Stimulated activated CD8-positive, alpha-beta memory T cell treated with anti-CD3 and anti-CD28 coated beads, Interleukin-15, amount 100 ng/mL, for 24 hours (primary cell): ENCODE measurements at regions not wholly inside any gene's neighbourhood (a gene's known extent, or its start where the extent isn't known, plus 50 kb on each side); places are given as distances from the start of the nearest gene placed in this dataset.

Experiments used
- DNase-seq: peaks from one replicate; pipeline ENCODE4 v3.0.0-alpha.2; 2020; ENCODE audit warnings: low read depth

DNA sequence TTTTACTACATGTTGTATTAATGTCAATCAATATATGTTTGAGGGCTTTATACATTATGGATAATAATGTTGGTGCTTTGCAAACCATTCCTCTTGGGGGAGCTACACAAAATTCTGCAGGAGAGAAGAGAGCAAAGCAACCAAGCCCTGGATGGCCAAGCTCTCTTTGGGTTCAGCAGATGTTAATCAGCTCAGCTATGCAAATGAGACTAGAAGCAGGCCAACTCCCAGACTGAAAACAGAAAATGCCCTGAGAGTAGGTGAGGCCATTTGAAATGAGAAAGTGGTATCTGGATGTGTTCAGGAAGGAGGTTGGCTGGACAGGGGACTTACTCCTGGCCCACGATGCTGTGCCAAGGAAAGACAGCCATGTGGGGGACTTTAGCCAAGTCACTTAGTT is 387.0 kb downstream of the BCOR start:
- DNase-seq, result no peak

DNA sequence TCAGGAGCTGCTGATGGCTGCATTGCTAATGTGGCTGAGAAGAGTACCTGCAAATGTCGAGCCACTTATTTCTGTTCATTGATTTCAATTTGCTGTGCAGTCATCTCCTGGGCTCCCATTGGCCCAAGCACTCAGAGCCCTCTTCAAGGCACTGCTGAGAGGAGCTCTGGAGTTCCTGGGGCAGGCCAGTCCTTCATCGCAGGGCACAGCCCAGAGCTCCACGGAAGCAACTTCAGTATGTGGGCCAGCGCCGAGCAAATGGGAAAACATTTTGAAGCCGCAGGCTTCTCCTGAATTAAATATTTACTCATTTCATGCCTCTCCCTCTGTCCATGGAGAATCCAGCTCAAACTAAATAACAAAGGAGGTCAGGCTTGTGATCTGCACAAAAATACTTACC is 383.3 kb downstream of the BCOR start:
- DNase-seq, result no peak

DNA sequence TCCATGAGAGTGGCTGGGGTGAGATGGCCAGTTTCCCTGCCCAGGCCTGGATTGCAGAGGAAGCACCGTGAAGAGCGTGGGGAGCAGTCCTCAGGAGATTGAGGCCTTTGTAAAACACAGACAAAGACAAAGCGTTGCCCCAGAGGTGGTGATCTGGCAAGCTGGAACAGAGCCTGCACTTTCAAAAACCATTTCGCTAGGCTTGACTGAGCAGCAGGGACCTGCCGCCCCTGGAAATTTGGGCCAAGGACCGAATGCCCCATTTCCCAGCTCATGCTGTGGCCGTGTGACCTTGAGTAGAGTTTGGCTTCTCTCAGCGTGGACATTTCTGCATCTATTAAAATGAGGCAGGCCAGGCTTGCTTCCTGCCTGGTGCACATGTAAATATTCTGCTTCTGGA is 381.4 kb downstream of the BCOR start:
- DNase-seq, result no peak

DNA sequence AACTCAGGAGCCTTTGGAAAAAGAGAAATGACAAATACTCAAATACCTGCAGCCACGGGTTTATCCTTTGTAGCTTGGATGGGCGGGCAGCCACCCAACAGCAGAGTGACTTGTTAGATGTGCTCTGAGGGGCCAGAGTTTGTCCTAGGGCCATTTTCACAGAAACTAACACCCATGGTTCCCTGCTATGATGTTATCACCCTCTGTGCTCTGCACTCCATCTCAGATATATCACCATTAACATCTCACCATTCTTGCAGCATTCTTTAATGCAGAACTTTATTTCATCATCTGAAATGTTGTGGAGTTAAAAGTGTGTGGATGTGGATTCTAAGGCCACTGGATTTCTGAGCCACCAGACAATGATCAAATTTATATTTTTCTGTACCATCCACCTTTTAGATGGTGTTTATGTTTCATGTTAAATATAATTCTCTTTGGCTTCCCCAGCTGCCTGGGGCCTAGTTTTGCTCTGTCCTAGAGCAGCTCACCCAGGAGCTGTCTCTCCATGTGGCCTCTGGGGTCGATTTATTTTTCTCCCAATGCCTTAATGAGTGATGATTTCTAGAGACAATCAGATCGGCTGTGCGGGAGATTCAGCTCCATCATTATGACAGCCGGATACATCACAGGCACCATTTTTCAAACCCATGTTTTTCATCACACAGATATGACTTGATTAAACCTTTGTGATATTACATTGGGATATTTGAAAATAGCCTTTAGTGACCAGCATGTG is 380.8 kb downstream of the BCOR start:
- DNase-seq, result no peak

DNA sequence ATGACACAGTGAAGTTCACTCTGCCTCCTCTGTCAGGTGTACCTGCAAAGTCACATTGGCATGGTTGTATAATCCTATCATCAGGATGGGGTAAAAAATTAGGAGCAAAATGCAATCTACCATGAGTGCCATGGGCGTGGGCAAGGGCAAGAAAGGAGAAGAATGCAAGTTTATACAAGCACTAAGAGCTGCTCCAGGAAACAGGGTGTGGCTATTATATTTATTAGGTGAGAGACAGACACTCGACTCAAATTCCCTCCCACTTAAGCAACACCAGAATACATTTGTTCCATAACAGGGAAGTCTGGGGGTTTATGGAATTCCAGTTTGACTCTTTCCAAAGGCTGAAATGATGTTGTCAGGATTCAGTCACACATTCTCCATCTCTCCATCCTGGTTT is 378.8 kb downstream of the BCOR start:
- no peak for DNase-seq

DNA sequence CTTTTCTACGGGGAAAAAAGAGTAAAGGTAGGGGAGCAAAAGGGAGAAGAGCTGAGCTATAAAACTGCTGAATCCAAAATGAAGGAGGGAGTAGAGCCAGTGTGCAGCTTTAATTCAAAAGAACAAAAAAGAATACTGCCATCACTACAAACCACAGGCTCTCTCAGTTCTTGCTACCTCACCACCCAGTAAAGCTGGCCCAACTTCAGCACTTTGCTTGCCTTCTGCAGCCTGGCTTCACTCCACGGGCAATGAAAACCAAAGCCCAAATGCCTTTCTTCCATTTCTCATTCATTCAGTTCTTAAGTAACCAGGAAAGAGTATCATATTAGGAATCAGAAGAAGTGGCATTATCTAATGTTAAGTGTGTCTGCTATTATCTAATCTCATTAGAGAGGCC is 376.8 kb downstream of the BCOR start:
- no peak for DNase-seq

DNA sequence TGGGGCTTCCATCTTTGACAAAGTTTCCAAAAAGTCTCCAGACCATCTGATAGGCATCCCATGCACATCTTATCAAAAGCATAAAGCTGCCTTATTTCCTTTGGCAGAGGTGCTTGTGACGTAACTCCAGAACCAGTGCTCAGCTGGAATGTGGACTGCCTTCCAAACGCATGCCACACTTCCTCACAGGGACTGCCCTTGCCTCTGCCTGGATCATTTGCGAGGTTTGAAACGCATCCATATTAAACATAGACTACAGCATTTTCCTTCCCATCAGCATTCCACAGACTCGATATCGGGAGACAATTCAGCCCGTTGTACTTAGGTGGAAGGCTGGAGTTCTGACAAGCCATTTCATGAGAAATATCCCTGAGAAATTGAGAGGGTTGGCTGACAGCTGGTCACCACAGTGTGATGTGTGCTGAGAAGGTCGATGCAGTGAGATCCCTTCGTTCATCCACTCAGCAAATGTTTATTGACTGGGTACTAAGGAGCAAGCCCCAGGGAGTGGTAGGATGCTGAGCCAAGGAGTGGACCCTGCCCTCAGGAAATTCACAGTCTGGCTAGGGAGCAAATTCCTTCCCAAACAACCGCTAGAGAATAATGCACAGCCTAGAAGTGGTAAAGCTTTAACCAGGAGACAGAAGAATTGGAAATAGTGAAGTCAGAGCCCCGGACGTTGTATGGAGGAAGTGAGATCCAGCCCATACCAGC is 376.0 kb downstream of the BCOR start:
- no peak for DNase-seq

DNA sequence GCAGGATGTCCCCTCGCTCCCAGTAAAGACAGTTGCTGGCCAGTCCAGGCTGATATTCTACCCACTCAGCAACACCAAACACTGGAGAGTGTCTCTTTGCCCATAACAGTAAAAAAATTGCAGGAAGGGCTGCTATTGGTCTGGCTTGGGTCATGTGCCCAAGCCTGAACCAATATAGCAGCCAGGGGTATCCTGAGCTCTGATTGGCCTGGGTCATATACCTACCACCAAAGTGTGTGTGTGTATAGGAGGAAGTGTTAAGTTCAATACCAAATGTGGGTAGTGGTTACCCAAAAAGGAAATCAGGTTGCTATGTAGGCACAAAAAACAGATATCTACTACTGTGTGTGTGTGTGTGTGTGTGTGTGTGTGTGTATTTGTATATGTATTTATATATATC is 373.2 kb downstream of the BCOR start:
- DNase-seq, result no peak

DNA sequence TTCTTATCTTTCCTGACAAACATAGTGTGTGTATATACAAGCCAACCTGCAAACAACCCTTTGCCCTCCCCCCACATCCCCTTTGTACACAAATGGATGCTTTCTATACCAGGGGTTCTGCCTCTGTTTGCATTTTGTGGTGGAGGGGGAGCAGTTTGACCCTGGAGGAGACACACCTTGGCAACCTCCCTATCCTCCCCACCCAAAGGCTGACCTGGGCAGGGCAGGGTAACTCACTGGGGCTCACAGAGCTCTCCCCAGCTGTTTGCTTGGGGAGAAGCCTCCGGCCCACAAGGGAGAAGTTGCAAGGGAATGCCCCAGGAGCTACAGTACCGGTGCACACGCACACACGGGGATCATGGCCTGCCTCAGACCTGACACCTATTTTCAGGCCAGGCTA is 372.6 kb downstream of the BCOR start:
- no peak for DNase-seq

DNA sequence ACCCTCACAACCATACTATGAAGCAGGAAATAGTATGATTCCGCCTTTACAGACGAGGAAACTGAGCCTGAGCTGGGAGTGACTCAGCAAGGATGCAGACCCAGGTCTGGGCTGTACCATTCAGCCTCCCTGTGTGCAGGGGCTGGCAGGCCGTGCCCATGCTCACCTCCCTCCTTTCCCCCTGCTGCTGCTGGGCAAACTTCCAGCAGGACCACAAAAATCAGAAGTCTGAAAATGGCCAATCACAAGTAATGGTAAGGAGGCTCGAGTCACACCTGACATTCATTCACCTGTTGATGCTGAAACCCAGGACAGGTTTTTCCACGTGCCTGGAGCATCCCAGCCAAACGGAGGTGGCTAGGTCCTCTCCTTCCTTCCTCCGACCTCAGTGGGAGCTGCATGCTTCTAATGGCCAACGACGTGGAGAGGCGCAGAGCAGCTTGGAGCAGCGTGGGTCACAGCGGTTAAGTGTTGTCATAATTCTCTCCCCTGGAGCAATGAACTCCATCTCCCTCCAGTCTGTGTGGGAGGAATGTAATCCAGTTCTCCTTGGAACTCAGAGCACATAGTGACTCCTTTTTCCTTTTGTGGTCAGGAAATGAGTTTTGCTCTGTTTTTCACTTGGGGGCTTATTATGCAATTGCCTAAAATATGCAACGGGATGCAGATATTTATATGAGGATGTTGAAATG is 371.7 kb downstream of the BCOR start:
- DNase-seq, result no peak

DNA sequence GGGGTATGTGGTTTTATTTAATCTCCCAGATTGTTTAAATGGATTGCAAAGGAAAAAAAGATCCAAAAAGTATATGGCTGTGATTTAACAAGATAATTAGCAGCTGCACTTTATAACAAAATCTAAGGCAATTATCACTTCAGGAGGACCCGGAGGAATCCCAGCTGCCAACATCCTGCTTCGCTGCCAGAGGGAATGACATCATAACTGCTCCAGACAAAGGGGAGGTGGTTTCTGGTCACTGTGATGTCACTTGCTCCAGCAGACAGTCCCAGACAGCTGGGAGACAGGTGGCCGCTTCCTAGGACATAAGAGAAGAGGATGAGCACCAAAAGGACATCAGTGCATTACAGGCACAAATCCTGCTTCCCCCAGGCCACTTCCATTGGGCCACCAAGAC is 371.0 kb downstream of the BCOR start:
- DNase-seq, result no peak

DNA sequence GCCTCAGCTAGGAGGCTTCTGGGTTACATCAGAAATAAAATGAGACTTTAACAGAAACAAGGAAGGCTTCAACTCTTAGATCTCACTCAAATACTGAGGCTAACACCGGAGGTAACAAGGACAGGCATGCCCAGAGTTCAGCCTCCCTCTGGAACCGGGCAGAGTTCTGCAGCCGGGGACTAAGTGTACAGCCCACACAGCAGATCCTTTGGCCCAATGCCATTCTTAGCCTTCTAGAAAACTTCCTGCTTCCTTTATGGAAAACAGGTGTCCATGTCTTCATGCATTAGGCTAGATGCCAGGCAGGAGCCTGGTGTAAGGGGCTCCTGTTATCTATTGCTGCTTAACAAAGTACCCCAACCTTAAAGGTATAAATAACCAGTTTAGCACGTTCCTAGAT is 369.7 kb downstream of the BCOR start:
- no peak for DNase-seq

DNA sequence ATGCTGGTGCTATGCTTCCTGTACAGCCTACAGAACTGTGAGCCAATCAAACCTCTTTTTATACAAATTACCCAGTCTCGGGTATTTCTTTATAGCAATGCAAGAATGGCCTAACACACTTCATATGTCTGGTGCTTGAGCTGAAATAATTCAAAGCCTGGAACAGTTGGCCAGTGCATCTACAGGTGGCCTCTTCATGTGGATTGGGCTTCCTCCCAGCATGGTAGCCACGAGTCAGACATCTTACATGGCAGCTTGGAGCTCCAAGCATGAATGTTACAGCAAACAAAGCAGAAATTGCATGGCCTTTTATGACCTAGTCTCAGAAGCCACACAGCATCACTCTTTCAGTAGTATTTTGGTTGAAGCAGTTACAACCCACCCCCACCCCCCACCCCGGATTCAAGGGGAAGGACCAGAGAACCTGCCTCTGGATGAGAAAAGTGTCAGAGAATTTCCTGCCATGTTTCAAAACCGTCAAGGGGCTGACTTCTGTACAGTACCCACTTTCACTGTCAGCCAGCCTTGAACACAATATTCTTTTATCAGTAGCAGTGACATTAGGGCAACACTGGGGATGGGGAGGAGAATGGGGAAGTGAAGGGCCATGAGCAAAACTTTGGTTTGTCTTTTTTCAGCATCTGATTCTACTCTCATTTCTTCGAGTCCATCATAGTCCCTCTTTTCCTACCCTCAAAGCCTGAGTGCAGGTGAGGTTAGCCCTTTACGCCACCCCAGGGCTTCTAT is 368.7 kb downstream of the BCOR start:
- no peak for DNase-seq

DNA sequence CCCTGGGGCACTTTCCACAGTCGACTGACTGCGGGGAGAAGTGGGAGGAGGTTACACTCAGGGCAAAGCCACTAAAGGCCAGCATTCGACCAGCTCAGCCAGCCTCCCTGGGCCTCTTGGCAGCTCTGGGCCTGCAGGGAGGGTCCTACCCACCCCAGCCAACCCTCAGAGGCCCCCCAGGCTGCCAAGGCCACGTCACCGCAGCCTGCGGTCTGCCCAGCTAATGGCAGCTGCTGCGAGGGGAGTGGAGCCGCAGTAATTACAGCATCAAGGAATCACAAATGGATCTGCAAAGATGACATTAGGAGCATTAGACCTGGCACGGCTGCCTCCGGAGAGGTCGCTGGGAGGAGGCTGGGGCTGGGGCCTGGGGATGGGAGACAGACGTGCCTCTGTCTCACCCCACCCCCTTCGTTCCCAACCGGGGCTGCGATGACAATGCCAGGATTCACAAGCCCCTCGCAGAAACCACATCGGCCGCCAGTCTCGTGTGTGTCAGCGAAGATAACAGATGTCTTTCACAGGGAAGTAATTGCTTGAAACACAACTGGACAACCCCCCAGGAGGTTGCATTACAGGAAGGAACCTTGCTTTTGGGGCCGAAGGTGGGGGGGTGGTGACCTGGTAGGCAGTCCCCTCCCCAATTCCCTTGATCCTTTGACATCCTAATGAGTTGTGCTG is 367.6 kb downstream of the BCOR start:
- DNase-seq, result no peak

DNA sequence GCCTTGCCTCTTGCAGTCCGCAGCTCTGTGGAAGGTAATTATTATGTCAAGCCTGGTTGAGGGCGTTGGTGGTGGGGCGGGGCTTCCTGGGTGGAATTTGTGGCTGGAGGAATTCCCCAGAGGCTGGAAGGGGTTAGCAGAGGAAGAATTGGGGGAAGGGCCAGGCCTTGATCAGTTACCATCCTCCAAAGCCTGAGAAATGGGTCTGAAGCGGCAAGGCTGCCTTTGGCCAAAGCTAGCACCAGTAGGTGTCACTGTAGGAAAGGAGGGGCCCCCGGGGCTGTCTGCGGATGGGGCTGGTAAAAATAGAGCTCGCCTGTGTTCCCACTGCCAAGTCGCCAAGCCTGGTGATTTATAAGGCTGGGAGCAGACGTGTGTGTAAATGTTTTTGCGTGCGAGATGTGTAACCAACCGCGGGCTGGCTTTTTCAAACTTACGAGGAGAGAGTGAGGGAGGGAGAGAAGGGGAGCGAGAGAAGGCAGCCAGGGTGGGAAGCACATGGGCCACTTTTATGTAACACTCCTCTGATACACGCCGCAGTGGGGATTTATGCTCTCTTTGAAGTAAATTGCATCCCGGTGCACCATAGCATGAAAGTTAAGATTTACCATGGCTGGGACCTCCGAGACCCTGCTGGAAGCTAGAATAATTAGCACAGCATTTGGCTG is 367.0 kb downstream of the BCOR start:
- no peak for DNase-seq

DNA sequence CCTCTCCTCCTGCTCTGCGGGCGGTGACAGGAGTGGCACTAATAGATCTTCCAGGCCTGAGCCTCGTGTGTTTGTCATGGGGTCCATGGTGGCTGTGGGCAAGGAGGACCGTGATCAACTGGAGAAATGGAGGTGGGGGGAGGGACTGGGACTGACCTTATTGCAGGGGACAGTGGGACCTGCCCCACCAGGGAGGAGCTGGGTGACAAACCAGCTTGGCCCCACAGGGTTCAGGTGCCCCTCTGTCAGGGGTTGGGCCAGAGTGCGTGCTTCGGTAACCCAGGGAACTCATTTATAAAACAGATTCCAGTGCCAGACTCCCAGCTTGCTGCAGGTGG is 366.5 kb downstream of the BCOR start:
- DNase-seq, result no peak

DNA sequence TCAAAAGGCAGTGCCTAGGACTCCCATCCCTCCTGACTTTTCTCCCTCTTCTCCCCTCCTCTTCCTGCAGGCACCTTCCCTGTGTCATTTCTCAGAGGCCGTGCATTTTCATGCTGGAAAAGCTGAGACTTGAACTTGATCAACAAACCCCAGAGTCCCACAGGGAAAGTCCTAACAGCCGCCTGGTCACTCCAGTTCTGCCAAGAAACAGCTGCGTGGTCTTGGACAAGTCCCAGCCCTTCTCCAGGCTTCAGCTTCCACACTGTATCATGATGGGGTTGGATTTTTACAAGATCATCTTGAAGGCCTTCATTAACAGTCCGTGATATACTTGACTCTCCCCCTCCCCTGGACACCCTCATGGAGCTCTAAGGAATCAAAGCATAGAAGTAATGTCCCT is 366.0 kb downstream of the BCOR start:
- DNase-seq, result no peak

DNA sequence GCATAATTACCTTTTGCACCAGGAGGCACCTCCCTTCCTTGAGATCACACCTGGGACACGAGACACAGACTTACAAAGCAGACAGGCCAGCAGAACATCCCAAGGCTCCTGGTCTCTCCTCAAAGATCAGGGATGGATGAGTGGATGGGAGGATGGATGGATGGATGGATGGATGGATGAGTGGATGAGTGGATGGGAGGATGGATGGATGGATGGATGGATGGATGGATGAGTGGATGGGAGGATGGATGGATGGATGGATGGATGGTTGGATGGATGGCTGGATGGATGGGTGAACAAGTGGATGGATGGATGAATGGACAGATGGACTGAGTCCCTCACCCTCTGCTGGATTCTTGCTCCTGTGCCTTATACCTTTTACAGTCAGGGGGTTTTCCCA is 364.0 kb downstream of the BCOR start:
- DNase-seq, result no peak

DNA sequence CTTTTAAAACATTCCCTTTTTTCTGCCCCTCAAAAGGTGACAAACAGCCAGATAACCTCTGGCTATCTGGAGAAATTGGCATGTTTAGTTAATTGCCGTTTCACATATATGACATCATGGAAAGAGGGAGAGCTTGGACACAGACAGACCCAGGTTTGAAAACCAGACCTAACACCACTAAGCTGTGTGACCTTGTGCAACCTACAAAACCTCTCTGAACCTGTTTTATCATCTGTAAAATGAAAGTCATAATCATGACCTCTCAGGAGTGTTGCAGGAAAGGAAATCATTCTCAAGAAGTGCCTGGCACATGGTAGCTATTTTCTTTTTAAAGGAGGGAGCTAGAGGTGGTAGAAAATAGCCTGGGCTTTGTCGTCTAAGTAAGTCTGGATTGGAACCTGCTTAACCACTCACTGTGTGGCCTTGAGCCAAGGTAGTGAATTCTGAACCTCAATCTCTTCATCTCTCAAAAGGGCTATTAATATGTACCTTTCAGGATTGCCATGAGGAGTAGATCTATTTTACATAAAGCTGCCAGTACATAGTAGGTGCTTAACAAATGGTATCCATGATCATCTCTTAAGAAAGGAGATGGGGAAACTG is 363.5 kb downstream of the BCOR start:
- DNase-seq, result no peak

DNA sequence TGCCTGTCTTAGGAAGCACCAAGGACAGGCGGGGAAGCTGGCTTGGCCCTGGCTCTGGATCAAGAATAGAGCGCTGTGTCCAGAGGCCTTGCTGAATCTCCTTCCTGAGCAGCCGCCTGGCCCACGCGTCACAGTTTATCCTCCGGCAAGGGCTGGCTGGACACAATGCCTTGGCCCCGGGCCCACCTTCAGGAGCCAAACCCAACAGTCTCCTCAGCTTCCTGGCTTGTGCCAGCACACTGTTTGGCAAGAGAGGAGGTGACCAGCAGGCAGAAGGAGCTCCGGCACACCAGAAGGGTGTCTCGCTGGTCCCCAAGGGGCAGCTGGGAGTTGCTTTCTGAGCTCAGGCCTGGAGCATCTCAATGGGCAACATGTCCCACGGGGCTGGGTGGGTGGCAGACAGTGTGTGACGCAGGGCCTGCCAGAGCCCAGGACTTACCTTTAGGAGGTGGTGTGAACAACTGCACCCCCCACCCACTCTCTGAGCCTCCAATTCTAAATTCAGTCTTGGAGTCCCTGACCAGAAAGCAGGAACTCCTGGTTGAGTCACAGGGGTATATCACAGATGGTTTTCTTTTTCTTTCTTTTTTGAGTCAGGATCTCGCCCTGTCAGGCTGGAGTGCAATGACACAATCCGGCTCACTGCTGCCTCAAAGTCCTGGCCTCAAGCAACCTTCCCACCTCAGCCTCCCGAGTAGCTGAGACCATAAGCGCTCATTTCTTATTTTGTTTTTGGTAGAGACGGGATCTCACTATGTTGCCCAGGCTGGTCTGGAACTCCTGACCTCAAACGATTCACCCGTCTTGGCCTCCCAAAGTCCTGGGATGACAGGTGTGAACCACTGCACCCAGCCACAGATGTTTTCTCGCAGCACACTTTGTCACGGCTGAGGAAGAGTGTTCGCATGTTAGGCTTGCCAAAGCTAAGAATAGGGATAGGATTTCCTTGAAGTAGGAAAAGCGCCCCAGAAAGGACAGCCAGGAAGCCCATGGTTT is 361.2 kb downstream of the BCOR start:
- DNase-seq, result no peak
